HG03342 (cell line): ENCODE measurements at regions not wholly inside any gene's neighbourhood (a gene's known extent, or its start where the extent isn't known, plus 50 kb on each side); places are given as distances from the start of the nearest gene placed in this dataset.
A peak's percentile ranks its signal among the peaks of the same experiment; 100 is the strongest.

Source experiments
- ATAC-seq: cut with Tn5 transposase; IDR thresholded peaks from one replicate; pipeline ENCODE4 v1.9.1; 2021; ENCODE audit warnings: mild to moderate bottlenecking, moderate library complexity; ENCODE audit not compliant: unreplicated experiment

DNA sequence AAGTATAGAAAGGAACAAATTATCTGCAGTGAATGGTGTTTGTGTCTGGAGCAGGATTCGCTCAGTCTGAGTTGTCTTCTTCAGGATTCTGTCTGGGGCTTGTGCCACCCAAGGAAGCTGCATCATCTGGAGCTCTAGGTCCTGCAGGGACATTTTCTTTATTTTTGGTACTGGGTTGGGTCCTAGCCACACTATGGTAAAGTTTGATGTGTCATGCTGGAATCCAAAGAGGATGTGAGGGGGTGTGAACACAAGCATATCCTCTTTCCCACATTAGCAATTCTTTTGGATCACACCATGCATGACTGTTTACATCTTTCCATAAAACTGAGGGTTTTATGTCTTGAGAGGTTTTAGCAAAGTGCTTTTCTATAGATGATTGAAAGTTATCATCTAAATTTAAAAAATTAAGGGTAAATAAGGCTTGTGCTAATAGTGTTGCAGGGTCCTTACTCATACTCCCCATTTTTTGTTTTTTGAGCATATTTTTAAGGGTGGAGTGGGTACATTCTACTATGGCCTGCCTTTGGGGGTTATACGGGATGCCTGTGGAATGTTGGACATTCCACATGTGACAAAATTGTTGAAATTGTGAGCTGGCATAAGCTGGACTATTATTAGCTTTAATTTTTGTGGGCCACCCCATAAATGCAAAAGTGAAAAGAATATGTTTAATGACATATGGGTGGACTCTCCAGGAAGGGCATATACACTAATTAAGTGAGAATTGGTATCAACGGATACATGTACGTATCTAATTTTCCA is 152.0 kb upstream of the HMCN1 start:
- no peak for ATAC-seq

GRCh38 chr1:185581020-185581419 is 153.2 kb upstream of the HMCN1 start:
- no peak for ATAC-seq

GRCh38 chr1:185578293-185578692 is 155.9 kb upstream of the HMCN1 start:
- no peak for ATAC-seq

DNA sequence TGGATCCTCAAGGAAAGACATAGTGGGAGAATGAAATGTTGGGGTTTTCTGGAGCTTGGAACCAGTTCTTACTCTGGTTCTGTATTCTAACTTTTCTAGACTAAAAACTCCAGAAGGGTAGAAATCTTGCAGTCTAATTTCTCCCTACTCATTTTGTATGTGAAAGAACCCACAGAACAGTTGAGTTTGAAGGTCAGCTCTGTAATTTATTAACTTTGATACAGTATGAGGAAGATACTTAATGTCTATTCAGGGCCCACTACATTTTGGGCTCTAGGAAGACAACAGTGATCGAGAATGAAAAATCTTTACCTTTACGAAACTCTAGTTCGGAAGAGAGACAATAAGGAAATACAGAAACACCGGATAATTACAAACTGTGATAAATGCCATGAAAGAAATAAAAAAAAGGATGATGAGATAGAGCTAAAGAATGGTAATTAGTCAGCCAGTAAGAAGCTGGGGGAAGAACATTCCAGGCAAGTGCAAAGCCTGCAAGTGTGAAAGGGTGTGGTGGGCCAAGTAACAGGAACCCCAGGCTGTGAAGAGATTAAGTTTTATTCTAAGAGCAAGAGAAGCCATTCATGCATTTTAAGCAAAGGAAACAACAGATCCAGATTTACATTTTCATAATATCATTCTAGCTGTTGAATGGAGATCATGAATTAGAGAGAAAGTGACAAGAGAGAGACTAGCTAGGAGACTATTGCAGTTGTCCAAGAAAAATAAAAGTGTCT is 159.9 kb upstream of the HMCN1 start:
- ATAC-seq: no peak

GRCh38 chr1:185573677-185574076 is 160.5 kb upstream of the HMCN1 start:
- ATAC-seq: no peak

GRCh38 chr1:185573162-185573561 is 161.0 kb upstream of the HMCN1 start:
- ATAC-seq: no peak

- no peak for ATAC-seq
Measured at GRCh38 chr1:185570962-185571361, 163.2 kb upstream of the HMCN1 start.

- no peak for ATAC-seq
Measured at GRCh38 chr1:185568155-185569123, 165.8 kb upstream of the HMCN1 start.

- ATAC-seq: no peak
Measured at GRCh38 chr1:185567440-185567839, 166.8 kb upstream of the HMCN1 start.

GRCh38 chr1:185566995-185567394 is 167.2 kb upstream of the HMCN1 start:
- no peak for ATAC-seq

DNA sequence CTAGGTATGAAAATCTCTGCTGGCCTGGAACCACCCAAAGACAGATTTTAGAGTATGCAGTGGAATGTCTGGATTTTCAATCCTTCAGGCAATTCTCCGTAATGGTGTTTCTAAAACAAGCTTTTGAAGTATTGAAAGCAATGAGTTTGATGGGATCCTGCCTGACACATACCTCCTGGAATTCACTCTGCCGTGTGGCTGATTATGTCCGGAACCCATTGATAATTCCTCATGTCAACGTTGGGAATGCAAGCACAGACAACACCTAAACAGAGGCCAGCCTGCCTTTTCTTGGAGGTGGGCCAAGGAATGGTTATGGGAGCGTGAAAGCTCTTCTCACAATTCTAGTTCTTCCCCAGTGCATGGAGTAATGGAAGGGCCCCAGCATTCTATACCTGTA is 168.9 kb upstream of the HMCN1 start:
- ATAC-seq: no peak

GRCh38 chr1:185564816-185565215 is 169.4 kb upstream of the HMCN1 start:
- no peak for ATAC-seq

DNA sequence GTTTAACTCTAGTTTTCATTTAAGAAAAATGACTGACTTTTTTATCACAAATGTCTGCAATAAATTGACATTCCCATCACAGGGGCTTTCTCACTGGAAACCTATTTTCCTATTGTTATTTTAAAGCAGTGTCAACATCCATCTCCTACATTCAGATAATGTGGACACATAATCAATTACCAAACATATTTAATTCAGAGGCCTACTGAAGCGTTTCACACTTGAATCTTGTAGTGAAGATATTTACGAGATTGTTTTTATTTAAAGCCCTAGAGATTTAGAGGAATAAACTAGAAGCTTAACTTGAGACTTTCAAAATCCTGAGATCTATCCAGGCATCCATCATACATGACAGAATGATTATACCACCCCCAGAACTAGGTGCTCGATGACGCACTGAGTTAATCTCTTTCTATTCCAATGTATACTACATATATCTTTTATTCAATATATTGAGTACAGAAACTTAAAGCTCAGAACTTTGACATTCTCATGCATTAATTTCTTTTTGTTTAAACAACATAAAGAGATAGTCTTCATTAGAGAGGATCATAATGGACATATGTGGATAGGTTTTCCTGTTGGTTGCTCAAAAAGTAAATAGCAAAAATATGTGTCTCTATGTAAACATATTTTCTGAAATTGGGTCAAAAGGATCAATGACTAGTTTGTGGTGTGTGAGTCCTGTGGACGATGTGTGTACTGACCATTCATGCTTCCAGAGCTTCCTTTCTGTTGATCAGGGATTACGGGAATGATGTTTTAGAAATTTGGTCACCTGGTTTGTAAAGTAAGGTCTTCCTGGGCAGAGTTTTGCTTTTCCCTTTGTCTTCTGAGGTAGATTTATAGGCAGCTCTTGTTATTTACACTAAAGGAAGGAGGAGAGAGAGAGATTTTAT is 171.5 kb upstream of the HMCN1 start:
- no peak for ATAC-seq

DNA sequence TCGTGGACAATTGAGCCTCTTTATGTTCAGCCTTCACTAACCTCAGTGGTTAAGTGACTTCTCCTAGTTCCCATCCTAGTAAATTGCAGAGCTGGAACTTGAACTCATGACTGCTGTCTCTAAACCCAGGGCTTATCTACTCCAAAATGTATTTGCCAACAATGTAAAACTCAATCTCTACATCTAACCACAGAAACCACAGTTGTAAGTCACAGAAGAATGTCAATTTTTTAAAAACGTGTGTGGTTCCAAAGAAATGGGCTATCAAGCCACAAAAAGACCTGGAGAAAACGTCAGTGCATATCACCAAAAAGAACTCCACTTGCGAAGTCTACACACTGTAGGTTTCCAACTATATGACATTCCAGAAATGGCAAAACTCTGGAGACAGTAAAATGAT is 172.6 kb upstream of the HMCN1 start:
- ATAC-seq: no peak

- no peak for ATAC-seq
Measured at GRCh38 chr1:185560760-185561159, 173.4 kb upstream of the HMCN1 start.

DNA sequence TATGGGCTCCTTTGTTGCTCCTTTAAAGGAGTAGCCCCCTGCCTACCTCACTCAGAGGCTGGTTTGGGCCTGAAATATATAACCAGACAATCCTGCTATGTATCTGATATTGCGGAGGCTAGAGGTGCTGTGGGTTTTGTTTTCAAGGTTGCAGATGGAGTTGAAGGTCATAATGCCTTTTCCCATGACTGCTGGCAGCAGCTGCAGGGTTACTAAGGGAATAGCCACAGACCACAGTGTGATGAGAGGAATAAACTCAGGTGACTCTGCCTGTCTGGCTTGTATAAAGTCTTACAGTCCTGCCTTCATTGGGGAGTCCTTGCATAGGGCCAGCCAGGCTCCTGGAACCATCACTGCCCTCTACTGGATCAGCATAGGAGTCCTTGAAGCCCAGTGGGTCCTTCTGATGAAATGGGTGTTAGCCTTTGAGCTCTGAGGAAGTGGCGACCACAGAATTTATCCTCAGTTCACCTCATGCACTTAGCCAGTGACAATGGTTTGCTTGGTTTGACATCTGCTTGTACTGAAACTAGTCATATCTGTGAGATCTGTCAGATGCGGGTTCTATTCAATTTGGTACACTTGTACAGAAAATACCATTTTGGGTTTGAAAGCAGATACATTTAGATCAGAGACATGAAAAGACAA is 174.4 kb upstream of the HMCN1 start:
- peak; percentile 98 for ATAC-seq

DNA sequence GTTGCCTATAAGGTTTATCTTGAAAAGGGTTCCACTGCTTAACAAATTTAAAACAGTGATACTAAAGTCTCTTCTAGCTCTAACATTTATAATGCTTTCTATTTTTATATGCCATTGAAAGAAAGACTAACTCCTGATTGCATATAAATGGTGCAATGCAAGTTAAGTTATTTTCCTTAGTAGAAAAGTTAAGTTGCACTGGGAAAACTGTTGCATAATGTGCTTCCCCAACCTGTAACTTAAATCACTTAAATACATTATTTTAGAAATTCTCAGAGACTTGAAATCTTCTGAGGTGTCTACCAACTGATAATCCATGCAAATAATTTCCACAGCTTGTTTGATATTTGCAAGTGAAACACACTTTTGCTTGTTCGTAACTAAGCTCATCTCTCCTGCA is 175.0 kb upstream of the HMCN1 start:
- no peak for ATAC-seq

DNA sequence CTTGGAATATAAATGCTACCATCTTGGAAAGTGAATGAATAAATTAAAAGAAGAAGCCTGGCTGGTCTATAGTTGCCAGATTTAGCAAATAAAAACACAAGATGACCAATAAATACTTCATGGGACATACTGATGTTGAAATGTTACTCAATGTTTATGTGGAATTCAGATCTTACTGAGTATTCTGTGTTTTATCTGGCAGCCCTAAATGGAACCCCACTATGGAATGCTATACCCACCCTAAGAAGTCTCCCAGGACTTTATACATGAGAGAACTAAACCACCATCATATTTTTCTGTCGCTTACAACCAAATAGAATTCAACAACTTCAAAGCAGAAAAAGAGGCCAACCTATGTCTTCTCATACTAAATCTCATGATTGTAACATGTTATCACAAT is 177.6 kb upstream of the HMCN1 start:
- no peak for ATAC-seq

DNA sequence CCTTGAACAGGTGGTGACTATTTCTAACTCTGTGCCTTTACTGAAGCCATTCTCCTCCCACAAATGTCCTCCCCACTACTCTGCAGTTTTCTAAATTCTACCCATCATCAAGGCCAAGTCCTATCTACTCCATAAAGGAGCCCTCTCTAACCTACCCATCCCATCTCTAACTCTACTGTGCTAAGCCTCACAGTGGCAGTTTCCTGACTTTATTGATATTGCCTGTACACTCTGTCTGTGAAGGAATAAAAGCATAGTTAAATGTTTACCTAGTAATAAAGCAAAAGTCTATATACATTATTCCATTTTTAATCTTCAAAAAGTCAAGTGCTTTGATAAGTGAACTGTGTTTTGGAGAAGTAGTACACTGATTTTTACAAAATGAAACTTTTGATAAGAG is 178.4 kb upstream of the HMCN1 start:
- no peak for ATAC-seq

- no peak for ATAC-seq
Measured at GRCh38 chr1:185551008-185551407, 183.2 kb upstream of the HMCN1 start.
